IMR-90 (cell line): ENCODE measurements at regions not wholly inside any gene's neighbourhood (a gene's known extent, or its start where the extent isn't known, plus 50 kb on each side); places are given as distances from the start of the nearest gene placed in this dataset.

ENCODE experiments used
- ATAC-seq: fragments of 200-7000 bp; cut with Tn5 transposase; 2 replicates; pipeline ENCODE4 v1.9.1; 2020; ENCODE audit warnings: low read depth, mild to moderate bottlenecking, moderate library complexity
- BruUV-seq: library from RNA; stranded (reverse); fragments of 400-500 nt; replicated peaks from 2 replicates; lab custom pipeline; 2021; lab: Mats Ljungman, UMichigan
- CTCF ChIA-PET: fragments of 300-600 bp; formaldehyde crosslinking; extraction: SDS; loops from one replicate; lab custom pipeline; 2021; ENCODE audit warnings: antibody characterized with exemption; lab: Yijun Ruan, JAX
- POLR2A ChIA-PET: fragments of 300-600 bp; sonication (Branson Sonifier 250); formaldehyde crosslinking; loops from one replicate; lab custom pipeline; 2022; ENCODE audit warnings: antibody characterized with exemption; ENCODE audit not compliant: unreplicated experiment; lab: Charles Lee
- DNase-seq: peaks from one replicate; pipeline ENCODE4 v3.0.0; 2013
- H2AFZ ChIP-seq: replicated peaks from 2 replicates; pipeline ENCODE3; 2013; ENCODE audit warnings: low read length, mild to moderate bottlenecking; ENCODE audit not compliant: poor library complexity
- H2AK5ac ChIP-seq: 2 replicates; pipeline ENCODE4 v1.6.1; 2013; ENCODE audit warnings: low read depth, low read length, inconsistent platforms
- H2AK9ac ChIP-seq: replicated peaks from 2 replicates; pipeline ENCODE3; 2013; ENCODE audit warnings: mild to moderate bottlenecking, low read depth, low read length, moderate library complexity; ENCODE audit not compliant: poor library complexity
- H2BK120ac ChIP-seq: 2 replicates; pipeline ENCODE4 v1.6.1; 2013; ENCODE audit warnings: low read depth, low read length, inconsistent platforms
- H2BK15ac ChIP-seq: 3 replicates; pipeline ENCODE4 v1.6.1; 2013; ENCODE audit warnings: low read depth, low read length, inconsistent platforms
- H2BK20ac ChIP-seq: 2 replicates; pipeline ENCODE4 v1.6.1; 2013; ENCODE audit warnings: low read depth, mild to moderate bottlenecking, inconsistent platforms, low read length, moderate library complexity
- H2BK5ac ChIP-seq: 2 replicates; pipeline ENCODE4 v1.6.1; 2013; ENCODE audit warnings: mild to moderate bottlenecking, low read depth, low read length, inconsistent platforms; ENCODE audit not compliant: poor library complexity, severe bottlenecking
- H3K14ac ChIP-seq: replicated peaks from 2 replicates; pipeline ENCODE4 v1.6.1; 2013; ENCODE audit warnings: low read depth, low read length, inconsistent platforms
- H3K18ac ChIP-seq: 2 replicates; pipeline ENCODE4 v1.6.1; 2013; ENCODE audit warnings: low read depth, low read length, control low read depth
- H3K23ac ChIP-seq: 2 replicates; pipeline ENCODE4 v1.6.1; 2013; ENCODE audit warnings: low read depth, low read length, inconsistent platforms
- H3K27ac ChIP-seq: 2 replicates; pipeline ENCODE4 v1.5.1; 2013; ENCODE audit warnings: mild to moderate bottlenecking, control low read depth, low read length; ENCODE audit not compliant: insufficient read depth
- H3K27me3 ChIP-seq: 2 replicates; pipeline ENCODE4 v1.6.1; 2013; ENCODE audit warnings: low read length; ENCODE audit not compliant: control insufficient read depth, insufficient read depth
- H3K36me3 ChIP-seq: 2 replicates; pipeline ENCODE4 v1.6.1; 2013; ENCODE audit warnings: low read length, mixed read lengths; ENCODE audit not compliant: control insufficient read depth, insufficient read depth
- H3K4ac ChIP-seq: 2 replicates; pipeline ENCODE4 v1.6.1; 2013; ENCODE audit warnings: low read depth, low read length, inconsistent platforms
- H3K4me1 ChIP-seq: 2 replicates; pipeline ENCODE4 v1.6.1; 2013; ENCODE audit warnings: low read length, mixed read lengths; ENCODE audit not compliant: control insufficient read depth, insufficient read depth
- H3K4me2 ChIP-seq: 2 replicates; pipeline ENCODE4 v1.6.1; 2013; ENCODE audit warnings: low read depth, mild to moderate bottlenecking, control low read depth, low read length, moderate library complexity
- H3K4me3 ChIP-seq: 2 replicates; pipeline ENCODE4 v1.5.1; 2013; ENCODE audit warnings: low read depth, mild to moderate bottlenecking, control low read depth, low read length, moderate library complexity; ENCODE audit not compliant: insufficient read depth
- H3K56ac ChIP-seq: 2 replicates; pipeline ENCODE4 v1.6.1; 2013; ENCODE audit warnings: low read length, inconsistent platforms; ENCODE audit not compliant: insufficient read depth; ENCODE audit errors: extremely low read depth
- H3K79me1 ChIP-seq, 2 experiments: 2 replicates each; pipeline ENCODE4 v1.6.1; 2013; ENCODE audit warnings: low read length in 2 of 2, inconsistent platforms in 1 of 2, low read depth in 1 of 2
- H3K9ac ChIP-seq: 2 replicates; pipeline ENCODE4 v1.6.1; 2013; ENCODE audit warnings: low read depth, low read length, control low read depth
- H3K9me1 ChIP-seq: 2 replicates; pipeline ENCODE4 v1.6.1; 2013; ENCODE audit warnings: low read length, inconsistent platforms; ENCODE audit not compliant: insufficient read depth
- H3K9me3 ChIP-seq: 2 replicates; pipeline ENCODE4 v1.6.1; 2013; ENCODE audit warnings: low read length; ENCODE audit not compliant: control insufficient read depth, insufficient read depth
- H4K20me1 ChIP-seq: 2 replicates; pipeline ENCODE4 v1.6.1; 2013; ENCODE audit warnings: low read length, inconsistent platforms; ENCODE audit not compliant: insufficient read depth
- H4K5ac ChIP-seq: 2 replicates; pipeline ENCODE4 v1.6.1; 2013; ENCODE audit warnings: mild to moderate bottlenecking, low read depth, low read length, control low read depth
- H4K8ac ChIP-seq, 2 experiments: 2 replicates each; pipeline ENCODE4 v1.6.1; 2013; ENCODE audit warnings: low read depth in 2 of 2, low read length in 2 of 2, control low read depth in 1 of 2, inconsistent platforms in 1 of 2
- H4K91ac ChIP-seq: 2 replicates; pipeline ENCODE4 v1.6.1; 2013; ENCODE audit warnings: low read depth, low read length, inconsistent platforms; ENCODE audit not compliant: insufficient read depth
- CHD1 ChIP-seq: IDR thresholded peaks from 2 replicates; pipeline ENCODE4 v1.6.1; 2012; ENCODE audit warnings: low read depth, low read length, improper control_type of control experiment
- FOS ChIP-seq: fragments of 150-350 bp; IDR thresholded peaks from 2 replicates; pipeline ENCODE4 v1.6.1; 2016; ENCODE audit warnings: low read depth, low read length
- MAZ ChIP-seq: IDR thresholded peaks from 2 replicates; pipeline ENCODE4 v1.6.1; 2012; ENCODE audit warnings: low read depth, mild to moderate bottlenecking, low read length, improper control_type of control experiment, moderate library complexity, borderline replicate concordance
- MXI1 ChIP-seq: IDR thresholded peaks from 2 replicates; pipeline ENCODE4 v1.6.1; 2012; ENCODE audit warnings: low read depth, mild to moderate bottlenecking, low read length, moderate library complexity, borderline replicate concordance
- RFX5 ChIP-seq: IDR thresholded peaks from 2 replicates; pipeline ENCODE4 v1.8.0; 2012; ENCODE audit warnings: low read depth, mild to moderate bottlenecking, low read length, moderate library complexity
- SMC3 ChIP-seq: fragments of 150-350 bp; IDR thresholded peaks from 2 replicates; pipeline ENCODE4 v1.6.1; 2016; ENCODE audit warnings: low read depth, mild to moderate bottlenecking, antibody characterized with exemption, low read length, moderate library complexity
- WGBS, 2 experiments: methylation state at CpG; one replicate each; pipeline versions ENCODE4 v1.1.5 to v1.1.7; 2013; ENCODE audit warnings: missing lambda C conversion rate in 2 of 2; ENCODE audit not compliant: insufficient read length in 1 of 2; ENCODE audit errors: extremely low coverage in 2 of 2; 5-methylcytosine and 5-hydroxymethylcytosine counted together
- dilution Hi-C: fragments of 300-500 bp; cut with HindIII; formaldehyde crosslinking; loops from one replicate; pipeline ENCODE4 v1.14.3; 2018; ENCODE audit warnings: low sequenced_read_pairs; ENCODE audit not compliant: unreplicated experiment
- in situ Hi-C: fragments of 300-500 bp; cut with MboI; formaldehyde crosslinking; loops from 3 replicates; pipeline ENCODE4 v1.14.3; 2019; ENCODE audit warnings: low sequenced_read_pairs, inconsistent platforms, mixed read lengths
- intact Hi-C: fragments of 100-400 bp; cut with micrococcal nuclease; formaldehyde crosslinking; loops from 2 replicates; pipeline ENCODE4 v1.10.0; 2022
- TF ChIP-seq, protein P1 (sequence below): conservative IDR thresholded peaks from 2 replicates; pipeline ENCODE4 v1.5.1; 2012; ENCODE audit warnings: mild to moderate bottlenecking, low read depth, low read length, improper control_type of control experiment

DNA sequence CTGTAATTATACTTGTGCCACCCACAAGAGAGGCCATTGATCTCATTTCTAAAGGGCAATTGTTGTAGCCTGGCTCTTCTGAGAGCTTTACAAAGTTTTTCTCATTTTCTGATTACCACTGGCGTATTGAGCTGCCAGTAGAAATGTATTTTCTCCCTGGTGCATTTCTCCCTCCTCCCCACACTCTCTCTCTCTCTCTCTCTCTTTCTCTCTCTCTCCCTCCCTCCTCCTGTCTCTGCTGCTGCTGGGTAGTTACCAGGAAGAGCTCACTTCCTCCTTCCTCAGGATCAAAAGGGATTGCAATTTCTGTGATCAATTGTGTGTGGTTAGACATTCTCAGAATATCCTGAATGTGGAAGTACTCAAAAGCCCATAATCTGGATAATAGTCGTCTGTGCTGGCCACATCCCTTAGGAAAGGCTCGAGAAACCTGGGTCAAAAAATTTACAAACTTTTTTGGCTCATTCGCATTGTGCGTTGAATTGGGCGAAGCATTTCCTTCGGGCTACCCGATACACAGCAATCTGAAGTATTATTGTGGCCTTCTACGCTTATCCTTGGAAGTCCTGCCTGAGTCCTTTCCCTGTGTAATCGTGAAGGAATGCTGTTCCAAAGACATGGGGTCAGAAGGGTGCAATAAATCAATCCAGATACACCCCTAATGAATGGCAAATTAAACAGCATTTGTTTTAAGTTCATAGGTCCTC is 254.8 kb downstream of the MSRB3 start:
- no peak for ATAC-seq
- H3K4me1 ChIP-seq, result peaks cover 44% of the 10 kb centered on the region
- peak overlapping the region; percentile 37 for H3K23ac ChIP-seq
- H3K9ac ChIP-seq, result peak overlapping the region; percentile 45
- POLR2A ChIA-PET, result interaction anchor here (2.1 kb wide), 1 partner anchor 31 kb away, joined by 5 read pairs; no protein-coding TSS in a partner anchor
- H2AK9ac ChIP-seq, result no peak overlapping the region
- dilution Hi-C loops, result no loop called here
- H3K4ac ChIP-seq, result peak overlapping the region; percentile 99
- CTCF ChIA-PET, result interaction anchor here (0.6 kb wide), 4 partner anchors 33 to 206 kb away, joined by 3 to 6 read pairs (median 4); no protein-coding TSS in a partner anchor
- in situ Hi-C loops, result no loop called here
- H4K8ac ChIP-seq, result peak overlapping the region; percentile 86 to 98
- H3K4me3 ChIP-seq, result no peak overlapping the region
- peak overlapping the region; percentile 95 for H3K18ac ChIP-seq
- no TSS peak for BruUV-seq
- H2BK20ac ChIP-seq, result peak overlapping the region; percentile 92
- H3K56ac ChIP-seq, result peak overlapping the region; percentile 70
- no peak overlapping the region for H2AFZ ChIP-seq
- peak overlapping the region; percentile 98; the same call in 2 of the 3 replicates for H2BK15ac ChIP-seq
- TF ChIP-seq, protein P1, sequence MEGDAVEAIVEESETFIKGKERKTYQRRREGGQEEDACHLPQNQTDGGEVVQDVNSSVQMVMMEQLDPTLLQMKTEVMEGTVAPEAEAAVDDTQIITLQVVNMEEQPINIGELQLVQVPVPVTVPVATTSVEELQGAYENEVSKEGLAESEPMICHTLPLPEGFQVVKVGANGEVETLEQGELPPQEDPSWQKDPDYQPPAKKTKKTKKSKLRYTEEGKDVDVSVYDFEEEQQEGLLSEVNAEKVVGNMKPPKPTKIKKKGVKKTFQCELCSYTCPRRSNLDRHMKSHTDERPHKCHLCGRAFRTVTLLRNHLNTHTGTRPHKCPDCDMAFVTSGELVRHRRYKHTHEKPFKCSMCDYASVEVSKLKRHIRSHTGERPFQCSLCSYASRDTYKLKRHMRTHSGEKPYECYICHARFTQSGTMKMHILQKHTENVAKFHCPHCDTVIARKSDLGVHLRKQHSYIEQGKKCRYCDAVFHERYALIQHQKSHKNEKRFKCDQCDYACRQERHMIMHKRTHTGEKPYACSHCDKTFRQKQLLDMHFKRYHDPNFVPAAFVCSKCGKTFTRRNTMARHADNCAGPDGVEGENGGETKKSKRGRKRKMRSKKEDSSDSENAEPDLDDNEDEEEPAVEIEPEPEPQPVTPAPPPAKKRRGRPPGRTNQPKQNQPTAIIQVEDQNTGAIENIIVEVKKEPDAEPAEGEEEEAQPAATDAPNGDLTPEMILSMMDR, result no peak
- TF ChIP-seq CHD1, result no peak
- no peak for TF ChIP-seq FOS
- TF ChIP-seq RFX5, result no peak
- TF ChIP-seq SMC3, result no peak
- TF ChIP-seq MAZ, result no peak
- no peak for TF ChIP-seq MXI1
- H2BK120ac ChIP-seq, result peak overlapping the region; percentile 100
- no peaks in the 10 kb centered on the region for H3K27me3 ChIP-seq
- H3K36me3 ChIP-seq, result no peaks in the 10 kb centered on the region
- H3K9me1 ChIP-seq, result peaks cover 29% of the 10 kb centered on the region
- H4K20me1 ChIP-seq, result no peaks in the 10 kb centered on the region
- peak overlapping the region; percentile 84 for H2AK5ac ChIP-seq
- intact Hi-C loops, result no loop called here
- WGBS, 2 experiments, result 73% methylated on average over 6 of the region's 10 CpGs; no CpG with 5 or more reads in 1 of the 2 experiments
- H3K79me1 ChIP-seq, result peaks cover 0 to 30% of the 10 kb centered on the region in 2 experiments; a peak in 2 of 4 replicates
- no peak overlapping the region for H3K4me2 ChIP-seq
- peak; percentile 52 for DNase-seq
- H4K91ac ChIP-seq, result peak overlapping the region; percentile 98
- peak overlapping the region; percentile 99 for H2BK5ac ChIP-seq
- H4K5ac ChIP-seq, result peak overlapping the region; percentile 89
- H3K9me3 ChIP-seq, result no peaks in the 10 kb centered on the region
- H3K14ac ChIP-seq, result peak overlapping the region; percentile 72
- peak overlapping the region; percentile 83; the same call in 1 of the 2 replicates for H3K27ac ChIP-seq
